Hematopoietic multipotent progenitor cell treated with erythropoietin and hydrocortisone succinate and interleukin-3 and kit ligand, for 8 days (in vitro differentiated cells): ENCODE measurements at regions not wholly inside any gene's neighbourhood (a gene's known extent, or its start where the extent isn't known, plus 50 kb on each side); places are given as distances from the start of the nearest gene placed in this dataset.
"Not testable (repeated sequence)": the region's sequence is repeated elsewhere in the genome, so short reads cannot be mapped to it uniquely, and the experiment has no call there.

ENCODE experiments used
- DNase-seq: peaks from one replicate; pipeline ENCODE4 v3.0.0-alpha.2; 2015

DNA sequence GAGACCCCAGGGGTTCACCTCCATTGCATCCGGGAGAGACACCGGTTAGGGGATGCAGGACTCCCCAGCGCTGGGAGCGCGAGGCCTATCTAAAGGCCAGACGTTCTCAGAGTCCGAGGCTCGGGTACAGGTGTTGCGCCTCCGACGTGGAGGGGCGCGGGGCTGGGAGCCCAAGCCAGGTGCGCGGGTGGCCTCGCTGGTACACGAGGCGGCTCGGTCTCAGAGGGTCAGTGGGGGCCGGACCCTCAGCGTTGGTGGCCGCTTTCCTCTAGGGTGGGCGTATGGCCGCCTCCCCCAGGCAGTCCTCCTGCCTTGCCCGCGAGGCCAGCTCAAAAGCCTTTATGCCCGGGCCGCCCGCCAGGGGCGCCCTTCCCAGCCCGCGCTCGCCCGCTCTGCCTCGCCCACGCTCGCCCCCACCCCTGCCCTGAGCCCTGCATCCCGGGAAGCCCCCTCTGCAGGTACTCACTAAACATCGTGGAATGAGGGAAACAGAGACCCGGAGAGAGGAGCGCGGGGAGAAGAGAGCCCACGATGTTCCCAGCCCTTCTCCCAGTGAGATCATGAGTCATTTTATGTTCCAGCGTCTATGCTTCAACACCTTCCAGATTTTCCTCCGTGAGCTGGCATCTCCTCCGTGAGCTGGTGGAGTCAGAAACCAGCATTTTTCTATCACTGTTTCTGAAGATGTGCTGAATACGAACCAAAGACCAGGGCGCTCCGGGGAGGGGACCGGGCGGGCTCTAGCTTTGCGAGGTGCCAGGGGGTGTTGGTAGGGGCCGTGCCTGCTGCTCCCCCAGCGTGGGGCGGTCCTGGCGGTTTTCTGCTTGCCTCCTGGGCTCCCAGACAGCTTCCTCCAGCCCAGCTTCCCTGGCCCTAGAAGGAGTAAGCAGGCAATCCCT, 73.8 kb downstream of the DIO3 start:
- DNase-seq = no peak

DNA sequence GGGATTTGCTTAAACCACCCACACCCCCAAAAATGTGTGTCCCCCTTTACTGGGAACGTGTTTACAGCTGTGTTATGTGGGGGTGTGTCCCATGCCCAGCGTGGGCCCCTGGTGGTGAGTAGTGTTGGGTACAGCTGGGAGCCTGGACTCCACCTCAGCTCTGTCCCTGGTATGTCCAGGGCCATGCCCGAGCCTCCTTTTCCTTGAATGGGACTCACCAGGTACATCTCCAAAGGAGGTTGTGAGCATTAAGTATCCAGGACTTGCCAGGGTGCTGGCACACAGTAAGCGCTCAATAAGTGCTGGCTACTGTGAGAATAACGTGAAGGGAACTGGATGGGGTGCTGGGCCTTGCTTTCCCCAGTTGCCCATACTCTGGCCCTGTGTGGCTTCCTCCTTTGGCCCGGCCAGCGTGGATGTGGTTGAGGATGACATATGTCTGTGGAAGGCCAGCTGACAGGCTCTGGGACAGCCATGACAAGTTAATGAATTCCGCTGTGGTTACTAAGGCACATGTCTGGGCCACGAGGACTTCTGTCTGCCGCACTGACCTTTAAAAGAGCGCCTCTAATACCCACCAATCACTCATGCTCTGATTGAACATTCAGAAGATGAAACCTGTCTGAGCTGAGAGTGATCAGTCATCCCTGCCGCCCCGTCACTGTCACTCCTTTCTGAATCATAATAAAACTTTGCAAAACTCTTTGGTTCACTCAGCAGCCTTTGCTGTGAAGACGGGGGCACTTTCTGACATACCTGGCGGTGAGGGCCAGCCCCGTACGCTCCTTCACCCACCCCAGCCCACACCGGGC, 74.7 kb downstream of the DIO3 start:
- DNase-seq = no peak

GRCh38 chr14:101639241-101639833, 78.0 kb downstream of the DIO3 start:
- DNase-seq = no peak

- no peak for DNase-seq
Observed at GRCh38 chr14:101643651-101644050, 82.4 kb downstream of the DIO3 start.

DNA sequence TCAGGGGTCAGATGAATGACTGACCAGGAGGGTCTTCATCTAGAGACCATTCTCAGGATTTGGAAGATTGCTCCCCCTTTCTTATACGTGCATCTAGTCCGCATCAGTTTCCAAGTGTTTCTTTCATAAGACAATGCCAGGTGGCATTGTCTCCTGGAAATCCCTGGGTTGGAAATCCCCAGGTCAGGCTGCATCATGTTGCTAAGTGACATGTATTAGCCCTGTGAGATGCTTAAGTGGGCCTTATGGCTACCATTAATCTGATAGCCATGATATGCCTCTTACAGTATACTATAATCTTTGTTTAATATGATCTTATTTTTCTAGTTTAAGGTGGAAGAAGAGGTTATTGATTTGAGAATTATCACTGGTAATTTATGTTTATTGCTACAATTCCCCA, 92.8 kb downstream of the DIO3 start:
- no peak for DNase-seq

GRCh38 chr14:101657372-101657771, 96.1 kb downstream of the DIO3 start:
- no peak for DNase-seq

DNA sequence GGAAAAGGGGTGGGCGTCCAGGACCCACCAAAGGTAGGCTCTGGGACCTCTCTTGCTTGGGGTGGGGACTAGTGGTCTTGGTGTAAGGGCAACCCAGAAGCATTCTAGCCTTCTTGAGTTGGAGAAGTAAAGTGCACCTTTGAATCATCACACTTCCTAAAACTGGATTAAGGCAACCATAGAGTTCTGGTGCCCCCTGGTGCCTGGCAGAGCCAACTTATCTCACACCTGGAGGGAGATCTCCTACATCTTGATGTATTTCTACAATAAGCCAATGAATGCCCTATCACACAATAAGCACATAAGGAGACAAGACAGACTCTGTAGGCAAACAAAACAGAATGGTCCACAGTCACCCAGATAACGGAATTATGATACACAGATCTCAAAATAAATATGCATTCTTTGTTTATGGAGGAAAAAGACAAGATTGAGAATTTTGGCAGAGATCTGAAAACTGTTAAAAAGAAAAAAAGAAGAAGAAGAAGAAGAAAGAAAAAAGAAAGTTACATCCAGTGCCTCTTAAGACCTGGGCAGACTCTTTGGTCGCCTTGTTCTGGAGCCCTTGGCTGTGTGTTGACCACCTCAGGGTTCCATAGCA, 95.9 kb upstream of the PPP2R5C start:
- peak; percentile 29 for DNase-seq

DNA sequence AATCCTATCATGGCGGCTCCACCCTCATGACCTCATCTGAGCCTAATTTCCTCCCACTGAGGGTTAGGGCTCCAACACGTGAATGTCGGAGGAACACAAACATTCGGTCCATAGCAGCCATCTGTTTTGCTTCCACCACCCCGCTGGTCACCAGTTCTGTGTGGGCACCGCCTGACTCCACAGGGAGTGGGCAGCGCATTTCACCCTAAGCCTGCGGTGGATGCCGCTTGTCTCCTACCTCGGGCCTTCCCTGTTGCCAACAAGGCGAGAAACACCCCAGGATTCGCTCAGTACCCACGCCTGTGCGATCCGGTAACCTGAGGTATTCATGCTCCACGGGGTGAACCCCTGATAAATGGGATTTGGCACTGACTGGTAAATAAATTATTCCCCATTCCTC, 95.2 kb upstream of the PPP2R5C start:
- DNase-seq = no peak

DNA sequence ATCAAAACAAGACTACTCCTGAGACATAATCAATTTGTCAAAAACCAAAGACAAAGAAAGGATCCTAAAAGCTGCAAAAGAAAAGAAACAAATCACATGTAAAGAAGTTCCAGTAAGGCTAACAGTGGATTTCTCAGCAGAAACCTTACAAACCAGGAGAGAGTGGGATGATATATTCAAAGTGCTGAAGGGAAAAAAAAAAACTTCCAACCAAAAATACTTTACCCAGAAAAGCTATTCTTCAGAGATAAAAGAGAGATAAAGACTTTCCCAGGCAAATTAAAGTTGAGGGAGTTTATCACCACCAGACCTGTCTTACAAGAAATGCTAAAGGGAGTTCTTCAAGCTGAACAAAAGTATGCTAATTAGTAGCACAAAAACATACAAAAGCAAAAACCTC, 91.9 kb upstream of the PPP2R5C start:
- DNase-seq = no peak

- no peak for DNase-seq
Observed at GRCh38 chr14:101673873-101674272, 87.6 kb upstream of the PPP2R5C start.

- DNase-seq = not testable (repeated sequence)
Observed at GRCh38 chr14:101675835-101676234, 85.7 kb upstream of the PPP2R5C start.

- not testable (repeated sequence) for DNase-seq
Observed at GRCh38 chr14:101677912-101678327, 83.6 kb upstream of the PPP2R5C start.

DNA sequence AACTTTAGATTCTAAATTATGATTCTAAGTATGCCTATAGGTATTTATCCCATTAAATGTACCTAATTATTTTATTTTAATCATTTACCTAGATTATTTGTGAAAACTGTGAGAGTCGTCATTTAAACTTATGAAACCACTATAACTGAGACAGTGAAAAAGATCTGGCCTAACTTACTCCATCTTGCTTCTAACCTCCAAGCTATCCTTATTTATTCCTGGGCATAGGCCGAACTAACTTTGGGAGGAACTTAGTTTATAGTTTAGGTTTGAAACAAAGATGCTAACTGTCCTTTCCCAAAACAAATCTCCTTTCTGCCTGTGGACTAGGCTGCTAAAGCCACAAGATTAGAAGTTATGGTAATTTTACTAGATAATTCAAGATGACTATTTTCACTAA, 79.7 kb upstream of the PPP2R5C start:
- DNase-seq = no peak

DNA sequence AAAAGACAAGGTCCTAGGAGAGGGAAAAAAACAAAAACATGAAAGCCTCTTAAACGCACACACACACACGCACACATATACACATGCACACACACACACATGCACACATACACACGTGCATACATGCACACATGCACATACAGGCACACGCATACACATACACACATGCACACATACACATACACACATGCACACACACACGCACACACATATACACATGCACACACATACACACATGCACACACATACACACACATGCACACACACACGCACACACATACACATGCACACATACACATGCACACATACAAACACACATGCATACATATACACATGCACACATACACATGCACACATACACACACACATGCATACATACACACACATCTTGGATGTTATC, 78.1 kb upstream of the PPP2R5C start:
- no peak for DNase-seq

GRCh38 chr14:101687756-101688546, 73.6 kb upstream of the PPP2R5C start:
- DNase-seq = peak; percentile 35

DNA sequence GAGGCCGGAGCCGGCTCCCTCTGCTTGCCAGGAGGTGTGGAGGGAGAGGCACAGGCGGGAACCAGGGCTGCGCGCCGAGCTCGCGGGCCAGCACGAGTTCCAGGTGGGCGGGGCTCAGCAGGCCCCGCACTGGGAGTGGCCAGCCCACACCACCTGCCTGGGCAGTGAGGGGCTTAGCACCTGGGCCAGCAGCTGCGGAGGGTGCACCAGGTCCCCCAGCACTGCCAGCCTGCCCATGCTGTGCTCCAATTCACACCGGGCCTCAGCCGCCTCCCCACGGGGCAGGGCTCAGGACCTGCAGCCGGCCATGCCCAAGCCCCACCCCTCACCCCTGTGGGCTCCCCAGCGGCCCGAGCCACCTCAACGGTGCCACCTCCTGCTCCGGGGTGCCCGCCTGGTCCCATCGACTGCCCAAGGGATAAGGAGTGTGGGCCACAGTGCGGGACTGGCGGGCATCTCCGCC, 72.4 kb upstream of the PPP2R5C start:
- no peak for DNase-seq

DNA sequence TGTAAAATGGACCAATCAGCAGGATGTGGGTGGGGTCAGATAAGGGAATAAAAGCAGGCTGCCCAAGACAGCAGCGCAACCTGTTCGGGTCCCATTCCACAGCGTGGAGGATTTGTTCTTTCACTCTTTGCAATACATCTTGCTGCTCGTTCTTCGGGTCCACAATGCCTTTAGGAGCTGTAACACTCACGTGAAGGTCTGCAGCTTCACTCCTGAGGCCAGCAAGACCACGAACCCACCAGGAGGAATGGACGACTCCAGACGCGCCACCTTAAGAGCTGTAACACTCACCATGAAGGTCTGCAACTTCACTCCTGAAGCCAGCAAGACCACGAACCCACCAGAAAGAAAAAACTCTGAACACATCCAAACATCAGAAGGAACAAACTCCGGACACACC, 71.5 kb upstream of the PPP2R5C start:
- DNase-seq = not testable (repeated sequence)

DNA sequence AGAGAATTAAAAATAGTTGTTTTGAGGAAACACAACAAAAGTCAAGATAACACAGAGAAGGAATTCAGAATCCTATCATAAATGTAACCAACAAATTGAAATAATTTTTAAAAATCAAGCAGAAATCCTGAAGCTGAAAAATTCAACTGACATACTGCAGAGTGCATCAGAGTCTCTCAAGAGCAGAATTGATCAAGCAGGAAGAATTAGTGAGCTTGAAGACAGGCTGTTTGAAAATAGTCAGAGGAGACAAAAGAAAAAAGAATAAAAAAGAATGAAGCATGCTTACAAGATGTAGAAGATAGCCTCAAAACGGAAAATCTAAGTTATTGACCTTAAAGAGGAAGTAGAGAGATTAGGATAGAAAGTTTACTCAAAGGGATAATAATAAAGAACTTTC, 65.8 kb upstream of the PPP2R5C start:
- DNase-seq = no peak

GRCh38 chr14:101704140-101704539, 57.4 kb upstream of the PPP2R5C start:
- DNase-seq = no peak

DNA sequence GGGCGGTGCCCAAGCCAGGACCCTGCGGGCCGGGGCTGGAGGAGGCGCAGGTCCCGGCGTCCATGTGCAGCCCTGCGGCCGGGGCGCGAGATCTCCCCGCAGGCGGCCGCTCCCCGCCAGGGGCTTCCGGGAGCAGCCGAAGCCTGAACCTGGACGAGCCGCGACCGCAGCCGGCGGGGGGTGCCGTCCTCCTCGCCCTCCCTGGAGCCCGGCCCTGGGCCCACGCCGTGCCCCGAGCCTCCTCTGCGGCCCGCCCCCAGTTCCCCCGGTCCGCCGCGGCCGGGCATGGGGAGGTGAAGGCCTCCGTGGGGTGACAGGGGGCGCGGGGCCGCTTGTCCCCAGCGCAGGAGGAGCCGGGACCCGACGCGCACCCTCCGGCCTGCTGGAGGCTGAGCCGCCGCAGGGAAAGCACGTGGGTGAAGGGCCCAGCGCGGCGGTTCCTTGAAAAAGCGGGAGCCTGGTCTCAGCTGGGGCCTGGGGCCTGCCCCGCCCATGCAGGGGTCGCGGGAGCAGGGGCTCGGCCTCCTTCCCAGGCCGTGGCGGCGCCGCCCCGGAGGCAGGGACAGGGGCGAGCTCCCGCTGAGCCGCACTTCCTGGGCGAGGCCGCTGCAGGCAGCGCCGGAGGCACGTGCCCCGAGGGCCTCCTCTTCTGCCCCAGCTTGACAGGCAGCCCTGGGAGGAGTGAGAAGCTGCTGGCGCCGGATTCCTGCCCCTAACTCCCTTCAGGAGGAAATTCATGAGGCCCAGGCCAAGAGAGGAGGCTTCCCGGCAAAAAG, 55.6 kb upstream of the PPP2R5C start:
- peak; percentile 66 for DNase-seq

- DNase-seq = no peak
Observed at GRCh38 chr14:101706509-101707067, 54.9 kb upstream of the PPP2R5C start.
